Transverse colon (tissue), 4 donors: ENCODE measurements at regions not wholly inside any gene's neighbourhood (a gene's known extent, or its start where the extent isn't known, plus 50 kb on each side); places are given as distances from the start of the nearest gene placed in this dataset.

ENCODE experiments used
- CTCF ChIP-seq, 5 experiments: fragments of 200-600 bp in 3 of 5; fragments of 450-650 bp in 2 of 5; sonication (generic) in 3 of 5; IDR thresholded peaks; 1 replicate in 2 of 5; 2 replicates in 3 of 5; pipeline ENCODE4 v1.5.1; 2016 to 2017; ENCODE audit warnings: antibody characterized with exemption in 5 of 5, inconsistent platforms in 3 of 5, mild to moderate bottlenecking in 2 of 5, moderate library complexity in 1 of 5
- EP300 ChIP-seq: sonication (generic); formaldehyde crosslinking; IDR thresholded peaks from one replicate; pipeline ENCODE4 v1.6.1; 2017; ENCODE audit warnings: antibody characterized with exemption, low read depth
- POLR2A ChIP-seq: fragments of 450-650 bp; IDR thresholded peaks from one replicate; pipeline ENCODE4 v1.6.1; 2016; ENCODE audit warnings: antibody characterized with exemption, mild to moderate bottlenecking, moderate library complexity
- POLR2AphosphoS5 ChIP-seq, 3 donors: sonication (generic); formaldehyde crosslinking; IDR thresholded peaks; one replicate each; pipeline ENCODE4 v1.6.1; 2016; ENCODE audit warnings: antibody characterized with exemption in 3 of 3

DNA sequence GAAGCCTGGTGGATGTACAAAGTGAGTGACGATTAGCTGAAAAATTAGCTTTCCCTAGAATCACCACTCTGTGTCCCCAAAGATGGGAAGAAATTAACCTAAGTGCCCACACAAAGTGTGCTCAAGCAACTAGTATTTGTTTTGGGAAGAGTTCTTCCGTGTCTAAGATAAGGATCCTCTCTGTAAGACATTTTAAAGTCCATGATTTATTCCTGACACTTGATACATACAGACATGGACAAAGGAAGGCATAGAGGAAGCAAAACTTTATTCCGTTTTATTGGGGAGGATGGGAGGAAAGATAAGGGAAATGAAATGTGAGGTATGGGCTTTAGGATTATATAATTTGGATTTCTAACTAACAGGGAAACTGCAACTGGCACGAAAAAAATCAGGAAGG is 1772.6 kb downstream of the EFNA5 start:
- no peak for TF ChIP-seq POLR2A
- TF ChIP-seq POLR2AphosphoS5 (IDR thresholded peaks at IDR 0.05) = no peak
- no peak for TF ChIP-seq CTCF (IDR thresholded peaks at IDR 0.05)
- no peak for TF ChIP-seq EP300
